PC-3 (cell line): ENCODE measurements at regions not wholly inside any gene's neighbourhood (a gene's known extent, or its start where the extent isn't known, plus 50 kb on each side); places are given as distances from the start of the nearest gene placed in this dataset.

Source experiments
- EZH2 ChIP-seq: fragments of 300-600 bp; sonication (generic); IDR thresholded peaks from one replicate; pipeline ENCODE4 v1.6.1; 2017; ENCODE audit warnings: antibody characterized with exemption, mild to moderate bottlenecking, low read length; ENCODE audit not compliant: unreplicated experiment
- EZH2phosphoT487 ChIP-seq: fragments of 300-600 bp; sonication (generic); IDR thresholded peaks from 2 replicates; pipeline ENCODE4 v1.6.1; 2018; ENCODE audit warnings: mild to moderate bottlenecking, antibody characterized with exemption, low read length, borderline replicate concordance
- TF ChIP-seq, protein P1 (sequence below): fragments of 300-600 bp; sonication (generic); conservative IDR thresholded peaks from 2 replicates; pipeline ENCODE4 v1.5.1; 2017; ENCODE audit warnings: antibody characterized with exemption, low read depth, mild to moderate bottlenecking, low read length

DNA sequence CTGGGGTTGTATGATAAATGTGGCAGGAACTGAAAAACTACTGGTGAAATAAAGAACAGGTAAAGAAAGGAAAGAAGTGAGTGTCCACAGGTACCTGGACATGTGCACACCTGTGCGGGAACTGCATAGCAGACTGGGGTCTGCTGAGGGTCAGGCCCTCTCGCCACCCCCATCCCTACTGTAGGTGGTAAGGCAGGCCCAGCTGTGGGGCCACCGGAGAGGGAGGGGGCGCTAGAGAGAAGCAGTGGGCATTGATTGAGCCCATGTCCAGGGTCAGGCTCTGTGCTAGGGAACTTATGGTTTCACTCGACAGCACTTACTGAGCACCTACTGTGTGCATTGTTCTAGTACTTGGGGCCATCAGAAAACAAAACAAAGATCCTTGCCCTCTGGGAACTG lies 400.5 kb downstream of the MATN1 start:
- TF ChIP-seq EZH2 (no peak), EZH2phosphoT487 (no peak)
- TF ChIP-seq, protein P1, sequence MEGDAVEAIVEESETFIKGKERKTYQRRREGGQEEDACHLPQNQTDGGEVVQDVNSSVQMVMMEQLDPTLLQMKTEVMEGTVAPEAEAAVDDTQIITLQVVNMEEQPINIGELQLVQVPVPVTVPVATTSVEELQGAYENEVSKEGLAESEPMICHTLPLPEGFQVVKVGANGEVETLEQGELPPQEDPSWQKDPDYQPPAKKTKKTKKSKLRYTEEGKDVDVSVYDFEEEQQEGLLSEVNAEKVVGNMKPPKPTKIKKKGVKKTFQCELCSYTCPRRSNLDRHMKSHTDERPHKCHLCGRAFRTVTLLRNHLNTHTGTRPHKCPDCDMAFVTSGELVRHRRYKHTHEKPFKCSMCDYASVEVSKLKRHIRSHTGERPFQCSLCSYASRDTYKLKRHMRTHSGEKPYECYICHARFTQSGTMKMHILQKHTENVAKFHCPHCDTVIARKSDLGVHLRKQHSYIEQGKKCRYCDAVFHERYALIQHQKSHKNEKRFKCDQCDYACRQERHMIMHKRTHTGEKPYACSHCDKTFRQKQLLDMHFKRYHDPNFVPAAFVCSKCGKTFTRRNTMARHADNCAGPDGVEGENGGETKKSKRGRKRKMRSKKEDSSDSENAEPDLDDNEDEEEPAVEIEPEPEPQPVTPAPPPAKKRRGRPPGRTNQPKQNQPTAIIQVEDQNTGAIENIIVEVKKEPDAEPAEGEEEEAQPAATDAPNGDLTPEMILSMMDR, result no peak; the same call in 1 of the 2 replicates
